ENCODE measurements at regions not wholly inside any gene's neighbourhood (a gene's known extent, or its start where the extent isn't known, plus 50 kb on each side); places are given as distances from the start of the nearest gene placed in this dataset.
A peak's percentile ranks its signal among the peaks of the same experiment; 100 is the strongest.
"Not testable (repeated sequence)": the region's sequence is repeated elsewhere in the genome, so short reads cannot be mapped to it uniquely, and the experiment has no call there.

GRCh38 chr13:52565324-52565723 is 76.9 kb upstream of the HNRNPA1L2 start:
- not testable (repeated sequence) for H3K27me3 Mint-ChIP-seq (ENCODE audit: unreplicated experiment); H3K27ac Mint-ChIP-seq (ENCODE audit: unreplicated experiment); H3K9me3 Mint-ChIP-seq (ENCODE audit: unreplicated experiment); H3K4me3 Mint-ChIP-seq (ENCODE audit: unreplicated experiment); H3K36me3 Mint-ChIP-seq (ENCODE audit: low read depth, unreplicated experiment); H3K4me1 Mint-ChIP-seq (ENCODE audit: unreplicated experiment); DNase-seq (ENCODE audit: low spot score)

- H3K27ac Mint-ChIP-seq (ENCODE audit: unreplicated experiment); H3K9me3 Mint-ChIP-seq (ENCODE audit: unreplicated experiment); H3K36me3 Mint-ChIP-seq (ENCODE audit: low read depth, unreplicated experiment); H3K4me3 Mint-ChIP-seq (ENCODE audit: unreplicated experiment); H3K4me1 Mint-ChIP-seq (ENCODE audit: unreplicated experiment); H3K27me3 Mint-ChIP-seq (ENCODE audit: unreplicated experiment): not testable (repeated sequence)
- DNase-seq (ENCODE audit: low spot score), result peak; percentile 22
- TF ChIP-seq, protein P1, sequence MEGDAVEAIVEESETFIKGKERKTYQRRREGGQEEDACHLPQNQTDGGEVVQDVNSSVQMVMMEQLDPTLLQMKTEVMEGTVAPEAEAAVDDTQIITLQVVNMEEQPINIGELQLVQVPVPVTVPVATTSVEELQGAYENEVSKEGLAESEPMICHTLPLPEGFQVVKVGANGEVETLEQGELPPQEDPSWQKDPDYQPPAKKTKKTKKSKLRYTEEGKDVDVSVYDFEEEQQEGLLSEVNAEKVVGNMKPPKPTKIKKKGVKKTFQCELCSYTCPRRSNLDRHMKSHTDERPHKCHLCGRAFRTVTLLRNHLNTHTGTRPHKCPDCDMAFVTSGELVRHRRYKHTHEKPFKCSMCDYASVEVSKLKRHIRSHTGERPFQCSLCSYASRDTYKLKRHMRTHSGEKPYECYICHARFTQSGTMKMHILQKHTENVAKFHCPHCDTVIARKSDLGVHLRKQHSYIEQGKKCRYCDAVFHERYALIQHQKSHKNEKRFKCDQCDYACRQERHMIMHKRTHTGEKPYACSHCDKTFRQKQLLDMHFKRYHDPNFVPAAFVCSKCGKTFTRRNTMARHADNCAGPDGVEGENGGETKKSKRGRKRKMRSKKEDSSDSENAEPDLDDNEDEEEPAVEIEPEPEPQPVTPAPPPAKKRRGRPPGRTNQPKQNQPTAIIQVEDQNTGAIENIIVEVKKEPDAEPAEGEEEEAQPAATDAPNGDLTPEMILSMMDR (IDR thresholded peaks at IDR 0.05; ENCODE audit: unreplicated experiment), result peak; percentile 22
Measured at GRCh38 chr13:52569904-52570602, 72.2 kb upstream of the HNRNPA1L2 start.

DNA sequence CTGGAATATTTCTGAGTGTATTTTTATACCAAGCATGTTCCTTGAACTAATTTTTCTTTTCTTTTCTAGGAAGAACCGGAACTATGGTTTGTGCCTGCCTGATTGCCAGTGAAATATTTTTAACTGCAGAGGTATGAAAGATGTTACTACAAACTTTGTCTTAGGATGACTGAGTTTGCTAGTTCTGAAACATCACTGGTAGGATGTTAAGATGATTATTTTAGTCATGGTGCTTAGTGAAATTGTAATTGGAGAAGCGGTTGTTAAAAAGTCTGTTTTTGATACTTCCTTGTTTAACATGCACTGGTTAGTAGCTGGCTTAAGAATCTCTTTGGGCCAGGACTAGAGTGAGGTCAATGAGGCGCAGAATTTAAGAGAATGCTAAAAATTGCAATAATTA is 71.1 kb upstream of the HNRNPA1L2 start:
- not testable (repeated sequence) for H3K27ac Mint-ChIP-seq (ENCODE audit: unreplicated experiment); H3K27me3 Mint-ChIP-seq (ENCODE audit: unreplicated experiment); H3K36me3 Mint-ChIP-seq (ENCODE audit: low read depth, unreplicated experiment); H3K4me1 Mint-ChIP-seq (ENCODE audit: unreplicated experiment); DNase-seq (ENCODE audit: low spot score); H3K9me3 Mint-ChIP-seq (ENCODE audit: unreplicated experiment)
- peak overlapping the region; percentile 73 for H3K4me3 Mint-ChIP-seq (ENCODE audit: unreplicated experiment)

DNA sequence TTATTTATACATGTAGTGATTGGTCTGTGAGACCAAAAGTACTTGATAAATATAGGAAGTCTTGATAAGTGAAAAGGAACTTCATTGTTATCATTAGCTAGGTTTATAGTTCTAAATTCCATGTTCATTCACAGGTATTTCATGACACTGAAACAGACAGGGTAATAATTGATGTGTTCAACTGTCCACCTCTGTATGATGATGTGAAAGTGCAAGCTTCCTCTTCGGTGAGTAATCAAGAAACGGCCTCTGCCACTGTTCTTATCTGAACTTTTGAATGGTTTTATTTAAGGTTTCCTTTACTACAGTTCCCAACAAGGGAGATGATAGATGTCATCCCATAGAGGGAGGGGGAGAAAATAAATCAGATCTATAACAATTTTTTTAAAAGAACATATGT is 59.3 kb upstream of the HNRNPA1L2 start:
- not testable (repeated sequence) for H3K27ac Mint-ChIP-seq (ENCODE audit: unreplicated experiment); H3K9me3 Mint-ChIP-seq (ENCODE audit: unreplicated experiment); H3K27me3 Mint-ChIP-seq (ENCODE audit: unreplicated experiment); DNase-seq (ENCODE audit: low spot score); H3K4me3 Mint-ChIP-seq (ENCODE audit: unreplicated experiment); H3K36me3 Mint-ChIP-seq (ENCODE audit: low read depth, unreplicated experiment)
- peaks cover 23% of the 10 kb centered on the region for H3K4me1 Mint-ChIP-seq (ENCODE audit: unreplicated experiment)
